ENCODE measurements at regions not wholly inside any gene's neighbourhood (a gene's known extent, or its start where the extent isn't known, plus 50 kb on each side); places are given as distances from the start of the nearest gene placed in this dataset.

DNA sequence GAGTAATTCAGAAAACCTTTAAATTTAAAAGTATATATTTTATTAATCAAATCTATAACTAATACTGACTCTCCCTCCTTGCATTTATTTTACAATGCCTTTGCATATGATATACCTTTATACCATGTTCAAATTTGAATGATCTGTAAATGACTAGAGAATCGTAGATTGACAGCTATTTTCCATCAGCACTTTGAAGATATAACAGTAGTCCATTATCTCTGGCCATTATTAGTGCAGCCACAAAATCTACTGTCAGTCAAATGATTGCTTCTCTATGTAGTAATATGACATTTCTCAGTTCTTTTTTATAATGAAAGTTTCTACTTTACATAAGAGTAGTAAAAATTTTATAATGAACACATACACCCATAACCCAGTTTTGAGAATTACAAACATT lies 1054.8 kb upstream of the B3GALT2 start:
- H3K27ac ChIP-seq (ENCODE audit: low read length): no peak overlapping the region
- H3K4me3 ChIP-seq (ENCODE audit: low read depth in 1 of 2, low read length in 2 of 2): no peak overlapping the region

DNA sequence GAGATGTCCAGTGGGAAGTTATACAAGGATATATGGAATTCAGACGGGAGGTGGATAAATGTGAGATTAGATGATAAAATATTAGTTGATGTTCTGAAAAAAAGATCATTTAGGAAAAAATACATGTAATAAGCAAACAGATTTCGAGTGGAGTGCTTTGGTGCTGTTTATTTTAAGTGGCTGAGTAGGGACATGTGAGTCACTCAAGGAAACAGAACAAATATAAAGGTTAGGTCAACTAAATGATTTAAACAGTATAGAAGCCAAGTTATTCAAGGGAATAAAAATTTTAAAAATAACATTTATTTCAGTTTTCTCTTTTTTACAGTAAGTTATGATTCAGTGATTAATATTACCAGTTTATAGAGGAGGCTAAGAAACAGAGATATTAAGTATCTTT lies 1046.7 kb upstream of the B3GALT2 start:
- Histone ChIP-seq H3K4me1 (ENCODE audit: control insufficient read depth in 1 of 2, insufficient read depth in 2 of 2, low read length in 2 of 2) (no peaks in the 10 kb centered on the region), H3K36me3 (ENCODE audit: control insufficient read depth in 1 of 2, insufficient read depth in 2 of 2, low read length in 2 of 2) (no peaks in the 10 kb centered on the region), H3K27me3 (ENCODE audit: low read depth, low read length) (no peaks in the 10 kb centered on the region), H3K9me3 (ENCODE audit: control insufficient read depth in 1 of 2, low read length in 2 of 2) (no peaks in the 10 kb centered on the region), H3K4me3 (ENCODE audit: low read depth in 1 of 2, low read length in 2 of 2) (no peak overlapping the region), H3K27ac (ENCODE audit: low read length) (no peak overlapping the region)

More for the DNA sequence above, 1054.8 kb upstream of the B3GALT2 start:
- Histone ChIP-seq H3K9me3 (ENCODE audit: control insufficient read depth in 1 of 2, low read length in 2 of 2) (no peaks in the 10 kb centered on the region), H3K4me1 (ENCODE audit: control insufficient read depth in 1 of 2, insufficient read depth in 2 of 2, low read length in 2 of 2) (no peaks in the 10 kb centered on the region), H3K27me3 (ENCODE audit: low read depth, low read length) (no peaks in the 10 kb centered on the region), H3K36me3 (ENCODE audit: control insufficient read depth in 1 of 2, insufficient read depth in 2 of 2, low read length in 2 of 2) (no peaks in the 10 kb centered on the region)

GRCh38 chr1:194230351-194231144 lies 1044.1 kb upstream of the B3GALT2 start:
- no peaks in the 10 kb centered on the region for H3K9me3 ChIP-seq (ENCODE audit: control insufficient read depth in 1 of 2, low read length in 2 of 2)
- no peaks in the 10 kb centered on the region for H3K36me3 ChIP-seq (ENCODE audit: control insufficient read depth in 1 of 2, insufficient read depth in 2 of 2, low read length in 2 of 2)
- H3K4me3 ChIP-seq (ENCODE audit: low read depth in 1 of 2, low read length in 2 of 2): no peak overlapping the region
- no peaks in the 10 kb centered on the region for H3K27me3 ChIP-seq (ENCODE audit: low read depth, low read length)
- H3K4me1 ChIP-seq (ENCODE audit: control insufficient read depth in 1 of 2, insufficient read depth in 2 of 2, low read length in 2 of 2): no peaks in the 10 kb centered on the region
- H3K27ac ChIP-seq (ENCODE audit: low read length): no peak overlapping the region

- Histone ChIP-seq H3K4me3 (ENCODE audit: low read depth in 1 of 2, low read length in 2 of 2) (no peak overlapping the region), H3K4me1 (ENCODE audit: control insufficient read depth in 1 of 2, insufficient read depth in 2 of 2, low read length in 2 of 2) (no peaks in the 10 kb centered on the region), H3K36me3 (ENCODE audit: control insufficient read depth in 1 of 2, insufficient read depth in 2 of 2, low read length in 2 of 2) (no peaks in the 10 kb centered on the region), H3K9me3 (ENCODE audit: control insufficient read depth in 1 of 2, low read length in 2 of 2) (no peaks in the 10 kb centered on the region), H3K27me3 (ENCODE audit: low read depth, low read length) (no peaks in the 10 kb centered on the region), H3K27ac (ENCODE audit: low read length) (no peak overlapping the region)
These were observed 1042.0 kb upstream of the B3GALT2 start for GRCh38 chr1:194228427-194228826.

DNA sequence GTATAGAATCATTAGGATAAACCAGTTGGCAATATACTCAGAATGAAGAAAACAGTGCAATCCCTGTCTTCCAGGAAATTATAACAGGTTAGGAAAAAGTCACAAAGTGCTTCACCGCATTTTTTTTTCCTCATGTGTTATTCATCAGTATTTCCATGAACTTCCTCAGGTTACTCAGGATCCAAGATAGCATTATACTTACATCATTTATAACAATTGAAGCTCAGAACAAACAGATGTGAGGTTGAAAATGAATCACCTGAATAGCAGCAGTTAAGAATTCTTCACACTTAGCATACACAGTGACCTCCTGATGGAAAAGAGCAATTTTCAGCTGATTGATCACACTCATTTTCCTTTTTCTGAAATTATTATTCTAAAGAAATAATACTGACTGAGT lies 1040.7 kb upstream of the B3GALT2 start:
- H3K27ac ChIP-seq (ENCODE audit: low read length): no peak overlapping the region
- H3K27me3 ChIP-seq (ENCODE audit: low read depth, low read length): no peaks in the 10 kb centered on the region
- no peaks in the 10 kb centered on the region for H3K4me1 ChIP-seq (ENCODE audit: control insufficient read depth in 1 of 2, insufficient read depth in 2 of 2, low read length in 2 of 2)
- no peaks in the 10 kb centered on the region for H3K36me3 ChIP-seq (ENCODE audit: control insufficient read depth in 1 of 2, insufficient read depth in 2 of 2, low read length in 2 of 2)
- H3K9me3 ChIP-seq (ENCODE audit: control insufficient read depth in 1 of 2, low read length in 2 of 2): no peaks in the 10 kb centered on the region
- no peak overlapping the region for H3K4me3 ChIP-seq (ENCODE audit: low read depth in 1 of 2, low read length in 2 of 2)

- no peaks in the 10 kb centered on the region for H3K36me3 ChIP-seq (ENCODE audit: control insufficient read depth in 1 of 2, insufficient read depth in 2 of 2, low read length in 2 of 2)
- no peaks in the 10 kb centered on the region for H3K27me3 ChIP-seq (ENCODE audit: low read depth, low read length)
- no peaks in the 10 kb centered on the region for H3K4me1 ChIP-seq (ENCODE audit: control insufficient read depth in 1 of 2, insufficient read depth in 2 of 2, low read length in 2 of 2)
These were observed 1039.4 kb upstream of the B3GALT2 start for GRCh38 chr1:194225821-194226220.

DNA sequence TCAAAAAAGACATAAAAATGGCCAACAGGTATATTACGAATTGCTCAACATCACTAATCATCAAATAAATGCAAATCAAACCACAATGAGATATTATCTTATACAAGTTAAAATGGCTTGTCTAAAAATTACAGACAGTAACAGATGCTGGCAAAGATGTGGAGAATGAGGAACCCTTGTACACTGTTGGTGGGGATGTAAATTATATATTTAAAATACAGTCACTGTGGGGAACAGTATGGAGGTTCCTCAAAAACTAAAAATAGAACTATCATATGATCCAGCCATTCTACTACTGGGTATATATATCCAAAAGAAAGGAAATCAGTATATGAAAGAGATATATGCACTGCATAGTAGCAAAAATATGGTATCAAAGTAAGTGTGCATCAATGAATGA lies 1037.2 kb upstream of the B3GALT2 start:
- no peaks in the 10 kb centered on the region for H3K4me1 ChIP-seq (ENCODE audit: control insufficient read depth in 1 of 2, insufficient read depth in 2 of 2, low read length in 2 of 2)
- H3K36me3 ChIP-seq (ENCODE audit: control insufficient read depth in 1 of 2, insufficient read depth in 2 of 2, low read length in 2 of 2): no peaks in the 10 kb centered on the region
- no peaks in the 10 kb centered on the region for H3K27me3 ChIP-seq (ENCODE audit: low read depth, low read length)
- no peak overlapping the region for H3K27ac ChIP-seq (ENCODE audit: low read length)
- no peak overlapping the region for H3K4me3 ChIP-seq (ENCODE audit: low read depth in 1 of 2, low read length in 2 of 2)
- no peaks in the 10 kb centered on the region for H3K9me3 ChIP-seq (ENCODE audit: control insufficient read depth in 1 of 2, low read length in 2 of 2)

More at GRCh38 chr1:194225821-194226220, 1039.4 kb upstream of the B3GALT2 start:
- Histone ChIP-seq H3K9me3 (ENCODE audit: control insufficient read depth in 1 of 2, low read length in 2 of 2) (no peaks in the 10 kb centered on the region), H3K4me3 (ENCODE audit: low read depth in 1 of 2, low read length in 2 of 2) (no peak overlapping the region), H3K27ac (ENCODE audit: low read length) (no peak overlapping the region)

GRCh38 chr1:194215448-194215847 lies 1029.0 kb upstream of the B3GALT2 start:
- Histone ChIP-seq H3K9me3 (ENCODE audit: control insufficient read depth in 1 of 2, low read length in 2 of 2) (no peaks in the 10 kb centered on the region), H3K4me1 (ENCODE audit: control insufficient read depth in 1 of 2, insufficient read depth in 2 of 2, low read length in 2 of 2) (no peaks in the 10 kb centered on the region), H3K27me3 (ENCODE audit: low read depth, low read length) (no peaks in the 10 kb centered on the region), H3K36me3 (ENCODE audit: control insufficient read depth in 1 of 2, insufficient read depth in 2 of 2, low read length in 2 of 2) (no peaks in the 10 kb centered on the region), H3K27ac (ENCODE audit: low read length) (no peak overlapping the region), H3K4me3 (ENCODE audit: low read depth in 1 of 2, low read length in 2 of 2) (no peak overlapping the region)

- no peaks in the 10 kb centered on the region for H3K4me1 ChIP-seq (ENCODE audit: control insufficient read depth in 1 of 2, insufficient read depth in 2 of 2, low read length in 2 of 2)
- no peaks in the 10 kb centered on the region for H3K9me3 ChIP-seq (ENCODE audit: control insufficient read depth in 1 of 2, low read length in 2 of 2)
- H3K27ac ChIP-seq (ENCODE audit: low read length): no peak overlapping the region
- no peak overlapping the region for H3K4me3 ChIP-seq (ENCODE audit: low read depth in 1 of 2, low read length in 2 of 2)
- H3K36me3 ChIP-seq (ENCODE audit: control insufficient read depth in 1 of 2, insufficient read depth in 2 of 2, low read length in 2 of 2): no peaks in the 10 kb centered on the region
- no peaks in the 10 kb centered on the region for H3K27me3 ChIP-seq (ENCODE audit: low read depth, low read length)
These were observed 1028.3 kb upstream of the B3GALT2 start for GRCh38 chr1:194214735-194215134.

- Histone ChIP-seq H3K27ac (ENCODE audit: low read length) (no peak overlapping the region), H3K9me3 (ENCODE audit: control insufficient read depth in 1 of 2, low read length in 2 of 2) (no peaks in the 10 kb centered on the region), H3K4me3 (ENCODE audit: low read depth in 1 of 2, low read length in 2 of 2) (no peak overlapping the region), H3K27me3 (ENCODE audit: low read depth, low read length) (no peaks in the 10 kb centered on the region), H3K36me3 (ENCODE audit: control insufficient read depth in 1 of 2, insufficient read depth in 2 of 2, low read length in 2 of 2) (no peaks in the 10 kb centered on the region), H3K4me1 (ENCODE audit: control insufficient read depth in 1 of 2, insufficient read depth in 2 of 2, low read length in 2 of 2) (no peaks in the 10 kb centered on the region)
These were observed 1023.5 kb upstream of the B3GALT2 start for GRCh38 chr1:194209920-194210319.

DNA sequence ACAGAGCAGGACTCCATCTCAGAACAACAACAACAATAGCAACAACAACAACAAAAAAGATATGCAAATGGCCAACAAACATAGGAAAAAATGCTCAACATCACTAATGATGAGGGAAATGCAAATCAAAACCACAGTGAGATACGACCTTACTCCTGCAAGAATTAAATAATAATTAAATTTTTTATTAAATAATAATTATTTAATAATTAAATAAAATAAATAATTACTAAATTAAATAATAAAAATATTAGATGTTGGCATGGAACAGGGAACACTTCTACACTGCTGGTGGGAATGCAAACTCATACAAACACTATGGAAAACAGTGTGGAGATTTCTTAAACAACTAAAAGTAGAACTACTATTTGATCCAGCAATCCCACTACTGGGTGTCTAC lies 1022.3 kb upstream of the B3GALT2 start:
- Histone ChIP-seq H3K27me3 (ENCODE audit: low read depth, low read length) (no peaks in the 10 kb centered on the region), H3K9me3 (ENCODE audit: control insufficient read depth in 1 of 2, low read length in 2 of 2) (no peaks in the 10 kb centered on the region), H3K27ac (ENCODE audit: low read length) (no peak overlapping the region), H3K4me1 (ENCODE audit: control insufficient read depth in 1 of 2, insufficient read depth in 2 of 2, low read length in 2 of 2) (no peaks in the 10 kb centered on the region), H3K4me3 (ENCODE audit: low read depth in 1 of 2, low read length in 2 of 2) (no peak overlapping the region), H3K36me3 (ENCODE audit: control insufficient read depth in 1 of 2, insufficient read depth in 2 of 2, low read length in 2 of 2) (no peaks in the 10 kb centered on the region)

GRCh38 chr1:194196562-194196961 lies 1010.1 kb upstream of the B3GALT2 start:
- Histone ChIP-seq H3K27me3 (ENCODE audit: low read depth, low read length) (no peaks in the 10 kb centered on the region), H3K36me3 (ENCODE audit: control insufficient read depth in 1 of 2, insufficient read depth in 2 of 2, low read length in 2 of 2) (no peaks in the 10 kb centered on the region), H3K27ac (ENCODE audit: low read length) (no peak overlapping the region), H3K4me1 (ENCODE audit: control insufficient read depth in 1 of 2, insufficient read depth in 2 of 2, low read length in 2 of 2) (no peaks in the 10 kb centered on the region), H3K4me3 (ENCODE audit: low read depth in 1 of 2, low read length in 2 of 2) (no peak overlapping the region), H3K9me3 (ENCODE audit: control insufficient read depth in 1 of 2, low read length in 2 of 2) (no peaks in the 10 kb centered on the region)
